ENCODE measurements at regions not wholly inside any gene's neighbourhood (a gene's known extent, or its start where the extent isn't known, plus 50 kb on each side); places are given as distances from the start of the nearest gene placed in this dataset.

- H3K4me3 ChIP-seq (ENCODE audit: low read length in 2 of 2), result no peak overlapping the region
- H3K36me3 ChIP-seq (ENCODE audit: control insufficient read depth in 2 of 2, insufficient read depth in 2 of 2, low read length in 1 of 2), result no peaks in the 10 kb centered on the region
- no peak overlapping the region for H3K27ac ChIP-seq (ENCODE audit: low read depth in 1 of 2, low read length in 1 of 2)
- H3K27me3 ChIP-seq (ENCODE audit: control insufficient read depth in 2 of 2, insufficient read depth in 1 of 2, low read length in 1 of 2), result no peaks in the 10 kb centered on the region
- H3K4me1 ChIP-seq (ENCODE audit: control insufficient read depth in 2 of 2, insufficient read depth in 2 of 2, low read length in 2 of 2), result no peaks in the 10 kb centered on the region
- no peaks in the 10 kb centered on the region for H3K9me3 ChIP-seq (ENCODE audit: control insufficient read depth in 2 of 2, insufficient read depth in 1 of 2, low read length in 1 of 2)
- WGBS, result 74% methylated on average over 2 of the region's 2 CpGs
- no peak for DNase-seq (ENCODE audit: low read depth in 6 of 9, low spot score in 9 of 9)
Measured at GRCh38 chr3:118688396-118688884, 346.2 kb downstream of the IGSF11 start.

DNA sequence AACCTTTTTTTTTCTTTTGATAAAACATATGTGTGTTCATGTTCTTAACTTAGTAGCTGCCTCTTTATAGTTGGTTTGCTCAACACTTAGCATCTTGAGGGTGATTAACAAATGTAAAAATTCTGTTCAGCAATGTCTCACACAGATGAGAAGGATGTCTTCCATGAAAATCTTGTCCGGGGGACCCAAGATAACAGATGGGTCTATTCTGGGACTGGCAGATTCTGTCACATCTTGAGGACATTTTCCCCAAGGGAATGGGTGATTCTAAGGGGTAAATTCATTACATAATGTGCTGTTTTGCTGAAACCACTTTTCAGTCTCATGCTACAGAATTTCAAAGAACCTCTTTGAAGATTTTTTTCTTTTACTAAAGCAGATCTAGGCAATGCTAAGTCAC, 342.2 kb downstream of the IGSF11 start:
- Histone ChIP-seq H3K4me1 (ENCODE audit: control insufficient read depth in 2 of 2, insufficient read depth in 2 of 2, low read length in 2 of 2) (no peaks in the 10 kb centered on the region), H3K27me3 (ENCODE audit: control insufficient read depth in 2 of 2, insufficient read depth in 1 of 2, low read length in 1 of 2) (no peaks in the 10 kb centered on the region), H3K9me3 (ENCODE audit: control insufficient read depth in 2 of 2, insufficient read depth in 1 of 2, low read length in 1 of 2) (no peaks in the 10 kb centered on the region), H3K27ac (ENCODE audit: low read depth in 1 of 2, low read length in 1 of 2) (no peak overlapping the region), H3K4me3 (ENCODE audit: low read length in 2 of 2) (no peak overlapping the region), H3K36me3 (ENCODE audit: control insufficient read depth in 2 of 2, insufficient read depth in 2 of 2, low read length in 1 of 2) (no peaks in the 10 kb centered on the region)
- 95% methylated on average over 1 of the region's 1 CpG for WGBS
- DNase-seq (ENCODE audit: low read depth in 6 of 9, low spot score in 9 of 9), result no peak

- Histone ChIP-seq H3K9me3 (ENCODE audit: control insufficient read depth in 2 of 2, insufficient read depth in 1 of 2, low read length in 1 of 2) (no peaks in the 10 kb centered on the region), H3K27ac (ENCODE audit: low read depth in 1 of 2, low read length in 1 of 2) (no peak overlapping the region), H3K4me1 (ENCODE audit: control insufficient read depth in 2 of 2, insufficient read depth in 2 of 2, low read length in 2 of 2) (no peaks in the 10 kb centered on the region), H3K27me3 (ENCODE audit: control insufficient read depth in 2 of 2, insufficient read depth in 1 of 2, low read length in 1 of 2) (no peaks in the 10 kb centered on the region), H3K4me3 (ENCODE audit: low read length in 2 of 2) (no peak overlapping the region), H3K36me3 (ENCODE audit: control insufficient read depth in 2 of 2, insufficient read depth in 2 of 2, low read length in 1 of 2) (no peaks in the 10 kb centered on the region)
- 86% methylated on average over 12 of the region's 12 CpGs for WGBS
- no peak for DNase-seq (ENCODE audit: low read depth in 6 of 9, low spot score in 9 of 9)
Measured at GRCh38 chr3:118705487-118706219, 329.0 kb downstream of the IGSF11 start.

GRCh38 chr3:118707991-118708390, 326.7 kb downstream of the IGSF11 start:
- Histone ChIP-seq H3K4me3 (ENCODE audit: low read length in 2 of 2) (no peak overlapping the region), H3K36me3 (ENCODE audit: control insufficient read depth in 2 of 2, insufficient read depth in 2 of 2, low read length in 1 of 2) (no peaks in the 10 kb centered on the region), H3K27me3 (ENCODE audit: control insufficient read depth in 2 of 2, insufficient read depth in 1 of 2, low read length in 1 of 2) (no peaks in the 10 kb centered on the region), H3K27ac (ENCODE audit: low read depth in 1 of 2, low read length in 1 of 2) (no peak overlapping the region), H3K4me1 (ENCODE audit: control insufficient read depth in 2 of 2, insufficient read depth in 2 of 2, low read length in 2 of 2) (no peaks in the 10 kb centered on the region), H3K9me3 (ENCODE audit: control insufficient read depth in 2 of 2, insufficient read depth in 1 of 2, low read length in 1 of 2) (no peaks in the 10 kb centered on the region)
- no peak for DNase-seq (ENCODE audit: low read depth in 6 of 9, low spot score in 9 of 9)

DNA sequence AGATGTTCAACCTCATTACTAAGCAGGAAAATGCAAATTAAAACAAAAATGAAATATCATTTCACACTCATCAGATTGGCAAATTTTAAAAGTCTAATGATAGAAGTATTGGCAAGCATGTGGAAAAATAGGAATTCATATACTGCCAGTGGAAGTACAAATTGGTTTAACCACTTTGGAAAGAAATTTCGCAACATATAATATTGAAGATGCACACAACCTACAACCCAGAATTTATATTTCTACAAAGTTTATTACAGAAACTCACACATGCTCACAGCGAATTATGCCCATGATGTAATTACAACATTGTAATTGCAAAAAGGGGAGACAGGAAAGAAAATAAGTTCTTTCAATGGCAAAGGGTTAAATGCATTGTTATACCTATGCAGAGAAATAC, 324.1 kb downstream of the IGSF11 start:
- Histone ChIP-seq H3K4me3 (ENCODE audit: low read length in 2 of 2) (no peak overlapping the region), H3K4me1 (ENCODE audit: control insufficient read depth in 2 of 2, insufficient read depth in 2 of 2, low read length in 2 of 2) (no peaks in the 10 kb centered on the region), H3K36me3 (ENCODE audit: control insufficient read depth in 2 of 2, insufficient read depth in 2 of 2, low read length in 1 of 2) (no peaks in the 10 kb centered on the region), H3K27ac (ENCODE audit: low read depth in 1 of 2, low read length in 1 of 2) (no peak overlapping the region), H3K9me3 (ENCODE audit: control insufficient read depth in 2 of 2, insufficient read depth in 1 of 2, low read length in 1 of 2) (no peaks in the 10 kb centered on the region), H3K27me3 (ENCODE audit: control insufficient read depth in 2 of 2, insufficient read depth in 1 of 2, low read length in 1 of 2) (no peaks in the 10 kb centered on the region)
- WGBS, result 85% methylated on average over 2 of the region's 2 CpGs
- DNase-seq (ENCODE audit: low read depth in 6 of 9, low spot score in 9 of 9), result no peak

DNA sequence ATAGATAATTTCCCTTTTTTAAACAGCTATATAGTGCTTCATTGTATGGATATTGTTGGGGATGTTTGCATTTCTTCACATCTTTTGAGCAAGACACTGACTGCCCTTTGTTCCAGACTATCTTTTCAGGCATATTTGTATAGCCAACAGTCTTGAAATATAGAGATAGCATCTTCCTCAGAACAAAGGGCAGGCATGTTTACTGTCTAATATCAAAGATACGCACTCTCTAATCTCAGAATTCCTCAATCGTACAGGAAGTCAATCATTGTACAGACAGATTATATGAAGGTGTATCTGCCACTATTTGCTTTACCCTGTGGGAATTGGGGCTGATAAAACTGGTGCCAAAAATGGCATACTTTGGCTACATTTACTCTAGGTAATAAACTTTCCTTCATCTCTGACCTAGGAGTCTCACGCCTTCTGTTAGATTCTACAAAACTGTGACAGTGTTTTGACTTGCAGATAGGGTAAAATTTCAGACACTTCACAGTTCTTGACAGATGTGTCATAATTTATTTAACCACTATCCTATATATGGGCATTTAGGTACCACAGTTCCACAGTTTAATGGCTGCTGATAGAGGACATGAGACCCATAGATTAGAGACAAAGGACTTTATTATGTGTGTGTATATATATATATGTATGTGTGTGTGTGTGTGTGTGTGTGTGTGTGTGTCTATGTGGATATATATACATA, 321.0 kb downstream of the IGSF11 start:
- Histone ChIP-seq H3K9me3 (ENCODE audit: control insufficient read depth in 2 of 2, insufficient read depth in 1 of 2, low read length in 1 of 2) (no peaks in the 10 kb centered on the region), H3K4me1 (ENCODE audit: control insufficient read depth in 2 of 2, insufficient read depth in 2 of 2, low read length in 2 of 2) (no peaks in the 10 kb centered on the region), H3K4me3 (ENCODE audit: low read length in 2 of 2) (no peak overlapping the region), H3K36me3 (ENCODE audit: control insufficient read depth in 2 of 2, insufficient read depth in 2 of 2, low read length in 1 of 2) (no peaks in the 10 kb centered on the region), H3K27me3 (ENCODE audit: control insufficient read depth in 2 of 2, insufficient read depth in 1 of 2, low read length in 1 of 2) (no peaks in the 10 kb centered on the region), H3K27ac (ENCODE audit: low read depth in 1 of 2, low read length in 1 of 2) (no peak overlapping the region)
- no peak for DNase-seq (ENCODE audit: low read depth in 6 of 9, low spot score in 9 of 9)
- 95% methylated on average over 3 of the region's 3 CpGs for WGBS

- no peaks in the 10 kb centered on the region for H3K4me1 ChIP-seq (ENCODE audit: control insufficient read depth in 2 of 2, insufficient read depth in 2 of 2, low read length in 2 of 2)
- 96% methylated on average over 2 of the region's 2 CpGs for WGBS
- H3K27ac ChIP-seq (ENCODE audit: low read depth in 1 of 2, low read length in 1 of 2), result no peak overlapping the region
- H3K4me3 ChIP-seq (ENCODE audit: low read length in 2 of 2), result no peak overlapping the region
- no peaks in the 10 kb centered on the region for H3K27me3 ChIP-seq (ENCODE audit: control insufficient read depth in 2 of 2, insufficient read depth in 1 of 2, low read length in 1 of 2)
- no peak for DNase-seq (ENCODE audit: low read depth in 6 of 9, low spot score in 9 of 9)
- no peaks in the 10 kb centered on the region for H3K36me3 ChIP-seq (ENCODE audit: control insufficient read depth in 2 of 2, insufficient read depth in 2 of 2, low read length in 1 of 2)
- H3K9me3 ChIP-seq (ENCODE audit: control insufficient read depth in 2 of 2, insufficient read depth in 1 of 2, low read length in 1 of 2), result peaks cover 0 to 3% of the 10 kb centered on the region in 2 donors
Measured at GRCh38 chr3:118714800-118715199, 319.8 kb downstream of the IGSF11 start.

DNA sequence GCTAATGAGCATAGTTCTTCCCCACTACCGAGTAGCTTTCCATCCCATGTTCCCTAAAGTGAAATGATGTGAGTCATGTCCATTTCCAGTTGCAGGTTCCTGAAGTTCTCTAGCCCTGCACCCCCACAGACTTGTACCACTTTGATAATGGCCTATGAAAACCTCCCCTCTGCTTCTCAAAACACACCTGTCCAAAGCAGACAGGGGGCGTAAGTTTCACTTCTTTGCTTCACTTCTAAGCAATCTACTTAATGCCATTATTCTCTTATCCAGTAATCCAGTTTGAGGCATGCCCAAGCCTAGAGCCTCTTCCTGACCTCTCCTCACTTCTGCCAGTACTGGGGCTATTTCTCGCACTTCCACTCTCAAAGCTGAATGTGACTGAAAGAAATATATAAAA, 305.1 kb downstream of the IGSF11 start:
- H3K9me3 ChIP-seq (ENCODE audit: control insufficient read depth in 2 of 2, insufficient read depth in 1 of 2, low read length in 1 of 2), result no peaks in the 10 kb centered on the region
- no peak overlapping the region for H3K27ac ChIP-seq (ENCODE audit: low read depth in 1 of 2, low read length in 1 of 2)
- no peaks in the 10 kb centered on the region for H3K36me3 ChIP-seq (ENCODE audit: control insufficient read depth in 2 of 2, insufficient read depth in 2 of 2, low read length in 1 of 2)
- no peak for DNase-seq (ENCODE audit: low read depth in 6 of 9, low spot score in 9 of 9)
- H3K27me3 ChIP-seq (ENCODE audit: control insufficient read depth in 2 of 2, insufficient read depth in 1 of 2, low read length in 1 of 2), result no peaks in the 10 kb centered on the region
- no peaks in the 10 kb centered on the region for H3K4me1 ChIP-seq (ENCODE audit: control insufficient read depth in 2 of 2, insufficient read depth in 2 of 2, low read length in 2 of 2)
- 90% methylated on average over 3 of the region's 3 CpGs for WGBS
- H3K4me3 ChIP-seq (ENCODE audit: low read length in 2 of 2), result no peak overlapping the region

DNA sequence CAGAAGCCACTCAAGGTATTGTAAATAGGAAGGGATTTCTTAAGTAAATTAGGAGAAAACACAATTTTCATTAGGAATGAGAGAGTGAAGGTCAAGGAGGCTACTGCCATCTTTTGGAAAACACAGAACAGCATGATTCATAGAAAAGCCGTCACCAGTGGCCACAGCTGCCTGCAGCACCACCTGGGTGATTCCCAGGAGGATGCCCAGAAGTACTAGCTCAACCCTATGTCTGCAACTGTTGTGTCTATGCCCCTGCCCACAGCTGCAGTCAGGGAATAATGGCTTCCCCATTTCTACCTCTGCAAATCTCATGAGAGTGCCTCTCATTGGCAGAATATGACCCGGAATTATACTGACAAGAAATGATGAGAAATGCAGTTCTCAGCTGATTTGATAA, 300.0 kb downstream of the IGSF11 start:
- 91% methylated on average over 2 of the region's 2 CpGs for WGBS
- no peak overlapping the region for H3K4me3 ChIP-seq (ENCODE audit: low read length in 2 of 2)
- no peaks in the 10 kb centered on the region for H3K9me3 ChIP-seq (ENCODE audit: control insufficient read depth in 2 of 2, insufficient read depth in 1 of 2, low read length in 1 of 2)
- no peaks in the 10 kb centered on the region for H3K4me1 ChIP-seq (ENCODE audit: control insufficient read depth in 2 of 2, insufficient read depth in 2 of 2, low read length in 2 of 2)
- no peaks in the 10 kb centered on the region for H3K27me3 ChIP-seq (ENCODE audit: control insufficient read depth in 2 of 2, insufficient read depth in 1 of 2, low read length in 1 of 2)
- no peaks in the 10 kb centered on the region for H3K36me3 ChIP-seq (ENCODE audit: control insufficient read depth in 2 of 2, insufficient read depth in 2 of 2, low read length in 1 of 2)
- H3K27ac ChIP-seq (ENCODE audit: low read depth in 1 of 2, low read length in 1 of 2), result no peak overlapping the region
- DNase-seq (ENCODE audit: low read depth in 6 of 9, low spot score in 9 of 9), result no peak
